Trophoblast cell (in vitro differentiated cells and primary cell): ENCODE measurements at regions not wholly inside any gene's neighbourhood (a gene's known extent, or its start where the extent isn't known, plus 50 kb on each side); places are given as distances from the start of the nearest gene placed in this dataset.

Source experiments
- DNase-seq, 2 donors: peaks; one replicate each; pipeline ENCODE4 v3.0.0-alpha.2; 2016
- H2AFZ ChIP-seq: 2 replicates; pipeline ENCODE4 v1.6.1; 2013; ENCODE audit warnings: low read length, moderate library complexity, mild to moderate bottlenecking; ENCODE audit not compliant: insufficient read depth, poor library complexity
- H2AK5ac ChIP-seq: 2 replicates; pipeline ENCODE4 v1.6.1; 2013; ENCODE audit warnings: mild to moderate bottlenecking, low read length
- H2BK120ac ChIP-seq: 2 replicates; pipeline ENCODE4 v1.6.1; 2013; ENCODE audit warnings: low read length, mild to moderate bottlenecking, moderate library complexity; ENCODE audit not compliant: insufficient read depth, poor library complexity
- H2BK12ac ChIP-seq: 2 replicates; pipeline ENCODE4 v1.6.1; 2013; ENCODE audit warnings: mild to moderate bottlenecking, low read length, moderate library complexity
- H2BK5ac ChIP-seq: 2 replicates; pipeline ENCODE4 v1.6.1; 2013; ENCODE audit warnings: low read length, low read depth, moderate library complexity, mild to moderate bottlenecking; ENCODE audit not compliant: poor library complexity
- H3K14ac ChIP-seq: 2 replicates; pipeline ENCODE4 v1.6.1; 2013; ENCODE audit warnings: mild to moderate bottlenecking, low read length
- H3K18ac ChIP-seq: 2 replicates; pipeline ENCODE4 v1.6.1; 2013; ENCODE audit warnings: mild to moderate bottlenecking, low read length
- H3K23ac ChIP-seq: 2 replicates; pipeline ENCODE4 v1.6.1; 2013; ENCODE audit warnings: low read length
- H3K27ac ChIP-seq: 2 replicates; pipeline ENCODE4 v1.5.1; 2013; ENCODE audit warnings: low read depth, mild to moderate bottlenecking, inconsistent platforms, low read length, moderate library complexity
- H3K27me3 ChIP-seq: 2 replicates; pipeline ENCODE4 v1.6.1; 2013; ENCODE audit warnings: inconsistent platforms, mild to moderate bottlenecking, low read length, moderate library complexity; ENCODE audit not compliant: insufficient read depth
- H3K36me3 ChIP-seq, 2 experiments: 1 replicate in 1 of 2; 2 replicates in 1 of 2; pipeline ENCODE4 v1.6.1; 2013; ENCODE audit warnings: low read length in 2 of 2, mild to moderate bottlenecking in 2 of 2, moderate library complexity in 1 of 2; ENCODE audit not compliant: insufficient read depth in 2 of 2, control insufficient read depth in 1 of 2
- H3K4ac ChIP-seq: 2 replicates; pipeline ENCODE4 v1.6.1; 2013; ENCODE audit warnings: low read depth, mild to moderate bottlenecking, low read length, moderate library complexity
- H3K4me1 ChIP-seq, 2 experiments: 1 replicate in 1 of 2; 2 replicates in 1 of 2; pipeline ENCODE4 v1.6.1; 2013; ENCODE audit warnings: low read length in 2 of 2, mild to moderate bottlenecking in 2 of 2, moderate library complexity in 1 of 2; ENCODE audit not compliant: insufficient read depth in 2 of 2, control insufficient read depth in 1 of 2
- H3K4me2 ChIP-seq: 2 replicates; pipeline ENCODE4 v1.6.1; 2013; ENCODE audit warnings: inconsistent platforms, mild to moderate bottlenecking, low read length, moderate library complexity
- H3K4me3 ChIP-seq: 2 replicates; pipeline ENCODE4 v1.5.1; 2013; ENCODE audit warnings: mild to moderate bottlenecking, low read depth, low read length, inconsistent platforms
- H3K79me1 ChIP-seq: one replicate; pipeline ENCODE4 v1.6.1; 2013; ENCODE audit warnings: low read length
- H3K79me2 ChIP-seq: 2 replicates; pipeline ENCODE4 v1.6.1; 2013; ENCODE audit warnings: low read length, mild to moderate bottlenecking; ENCODE audit not compliant: control insufficient read depth, insufficient read depth, poor library complexity
- H3K9ac ChIP-seq: 2 replicates; pipeline ENCODE4 v1.6.1; 2013; ENCODE audit warnings: mild to moderate bottlenecking, low read length
- H3K9me3 ChIP-seq: 2 replicates; pipeline ENCODE4 v1.6.1; 2013; ENCODE audit warnings: low read depth, mild to moderate bottlenecking, control low read depth, inconsistent platforms, low read length; ENCODE audit not compliant: insufficient read depth
- H4K12ac ChIP-seq: 2 replicates; pipeline ENCODE4 v1.6.1; 2013; ENCODE audit warnings: low read depth, mild to moderate bottlenecking, low read length, moderate library complexity
- H4K8ac ChIP-seq: 2 replicates; pipeline ENCODE4 v1.6.1; 2013; ENCODE audit warnings: low read depth, mild to moderate bottlenecking, low read length, moderate library complexity
- H4K91ac ChIP-seq: one replicate; pipeline ENCODE4 v1.6.1; 2013; ENCODE audit warnings: low read depth, mild to moderate bottlenecking, low read length, moderate library complexity
- WGBS: extraction: QIAGEN DNeasy Blood & Tissue Kit; methylation state at CpG from one replicate; pipeline ENCODE4 v1.1.7; 2013; ENCODE audit warnings: missing lambda C conversion rate; ENCODE audit not compliant: insufficient read length, insufficient coverage; ENCODE audit errors: extremely low coverage; 5-methylcytosine and 5-hydroxymethylcytosine counted together

GRCh38 chr6:146980900-146981329, 223.3 kb upstream of the STXBP5 start:
- Histone ChIP-seq H3K36me3 (no peaks in the 10 kb centered on the region), H3K4me1 (peaks cover 3 to 4% of the 10 kb centered on the region in 2 experiments), H3K4me2 (no peak overlapping the region), H3K79me2 (no peaks in the 10 kb centered on the region), H2BK5ac (no peak overlapping the region), H4K91ac (no peak overlapping the region), H4K8ac (no peak overlapping the region), H3K79me1 (peaks cover 4% of the 10 kb centered on the region), H2BK12ac (no peak overlapping the region), H3K18ac (no peak overlapping the region), H2AFZ (no peak overlapping the region), H3K23ac (no peak overlapping the region), H4K12ac (no peak overlapping the region), H2BK120ac (no peak overlapping the region), H3K27ac (no peak overlapping the region), H3K9me3 (no peaks in the 10 kb centered on the region), H3K9ac (no peak overlapping the region), H3K14ac (no peak overlapping the region), H2AK5ac (no peak overlapping the region), H3K27me3 (no peaks in the 10 kb centered on the region), H3K4ac (no peak overlapping the region), H3K4me3 (no peak overlapping the region)
- DNase-seq: no peak
- WGBS: no CpG with 5 or more reads among the region's 4 CpGs

DNA sequence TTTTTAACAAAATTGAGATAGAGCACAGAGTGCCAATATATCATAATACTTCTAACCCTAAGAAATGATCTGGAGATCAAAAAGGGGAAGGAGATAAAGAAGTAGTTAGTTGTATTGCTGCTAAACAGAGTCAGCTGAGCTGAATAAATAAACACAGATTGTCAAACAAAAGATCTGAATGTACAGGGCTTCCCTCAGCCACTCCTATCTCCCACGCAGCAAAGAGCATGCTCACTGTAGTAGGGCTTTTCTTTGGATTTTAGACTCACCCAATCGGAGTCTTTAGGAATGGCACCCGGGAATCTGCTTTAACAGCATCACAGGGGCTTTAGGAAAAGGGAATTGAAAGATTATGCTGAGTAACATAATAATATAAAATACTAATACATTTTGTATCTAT, 222.2 kb upstream of the STXBP5 start:
- H3K36me3 ChIP-seq: no peaks in the 10 kb centered on the region
- no peak overlapping the region for H4K91ac ChIP-seq
- no peak overlapping the region for H3K4me3 ChIP-seq
- H3K79me2 ChIP-seq: no peaks in the 10 kb centered on the region
- no peak overlapping the region for H3K9ac ChIP-seq
- H3K4me2 ChIP-seq: no peak overlapping the region
- H3K14ac ChIP-seq: no peak overlapping the region
- H4K8ac ChIP-seq: no peak overlapping the region
- H2BK5ac ChIP-seq: no peak overlapping the region
- no peaks in the 10 kb centered on the region for H3K27me3 ChIP-seq
- DNase-seq: no peak
- no CpG with 5 or more reads among the region's 3 CpGs for WGBS
- no peak overlapping the region for H3K27ac ChIP-seq
- no peak overlapping the region for H2AK5ac ChIP-seq
- H3K4ac ChIP-seq: no peak overlapping the region
- H2BK12ac ChIP-seq: no peak overlapping the region
- H3K4me1 ChIP-seq: peaks cover 3 to 4% of the 10 kb centered on the region in 2 experiments
- H3K18ac ChIP-seq: no peak overlapping the region
- H3K23ac ChIP-seq: no peak overlapping the region
- no peak overlapping the region for H4K12ac ChIP-seq
- H2BK120ac ChIP-seq: no peak overlapping the region
- no peak overlapping the region for H2AFZ ChIP-seq
- no peaks in the 10 kb centered on the region for H3K9me3 ChIP-seq
- peaks cover 4% of the 10 kb centered on the region for H3K79me1 ChIP-seq

GRCh38 chr6:146984251-146984924, 219.8 kb upstream of the STXBP5 start:
- H2AK5ac ChIP-seq: peak overlapping the region; percentile 91
- H2BK120ac ChIP-seq: peak overlapping the region; percentile 73
- peak overlapping the region; percentile 45 for H3K14ac ChIP-seq
- H3K4me2 ChIP-seq: no peak overlapping the region
- no peaks in the 10 kb centered on the region for H3K27me3 ChIP-seq
- peak overlapping the region; percentile 56 for H4K91ac ChIP-seq
- no CpG with 5 or more reads among the region's 11 CpGs for WGBS
- DNase-seq: peak in 1 of 2 donors; percentile 26
- no peaks in the 10 kb centered on the region for H3K36me3 ChIP-seq
- H4K12ac ChIP-seq: peak overlapping the region; percentile 72
- H2BK12ac ChIP-seq: peak overlapping the region; percentile 90
- peak overlapping the region; percentile 62 for H4K8ac ChIP-seq
- no peaks in the 10 kb centered on the region for H3K79me2 ChIP-seq
- H3K79me1 ChIP-seq: peaks cover 4% of the 10 kb centered on the region
- H3K9me3 ChIP-seq: no peaks in the 10 kb centered on the region
- H3K9ac ChIP-seq: no peak overlapping the region
- H3K4me1 ChIP-seq: peaks cover 3 to 4% of the 10 kb centered on the region in 2 experiments
- H3K23ac ChIP-seq: no peak overlapping the region
- no peak overlapping the region for H2AFZ ChIP-seq
- H3K18ac ChIP-seq: no peak overlapping the region
- no peak overlapping the region for H3K4me3 ChIP-seq
- H3K27ac ChIP-seq: no peak overlapping the region
- no peak overlapping the region for H3K4ac ChIP-seq
- peak overlapping the region; percentile 53 for H2BK5ac ChIP-seq

DNA sequence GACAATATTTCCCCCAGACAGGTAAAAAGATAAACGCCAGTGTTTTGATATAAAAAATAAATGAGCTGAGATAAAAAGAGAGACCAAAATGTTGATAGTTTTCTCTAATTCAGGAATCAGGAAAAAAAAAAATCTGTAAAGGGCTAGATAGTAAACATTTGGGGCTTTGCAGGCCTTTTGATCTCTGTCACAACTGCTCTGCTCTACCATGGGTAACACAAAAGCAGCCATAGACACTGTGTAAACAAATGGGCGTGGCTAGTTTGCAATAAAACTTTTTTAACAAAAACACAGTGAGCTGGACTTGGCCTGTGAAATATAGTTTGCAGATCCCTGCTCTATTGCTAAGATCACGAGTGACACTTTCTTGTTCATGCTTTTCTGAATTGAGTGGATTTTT, 219.1 kb upstream of the STXBP5 start:
- Histone ChIP-seq H2BK12ac (no peak overlapping the region), H3K9ac (no peak overlapping the region), H4K12ac (no peak overlapping the region), H3K9me3 (no peaks in the 10 kb centered on the region), H3K4me2 (no peak overlapping the region), H2BK5ac (no peak overlapping the region), H3K4ac (no peak overlapping the region), H3K79me2 (no peaks in the 10 kb centered on the region), H3K27me3 (no peaks in the 10 kb centered on the region), H4K91ac (no peak overlapping the region), H3K18ac (no peak overlapping the region), H3K79me1 (peaks cover 4% of the 10 kb centered on the region), H3K14ac (no peak overlapping the region), H3K4me1 (peaks cover 3 to 4% of the 10 kb centered on the region in 2 experiments), H2AFZ (no peak overlapping the region), H3K36me3 (no peaks in the 10 kb centered on the region), H3K23ac (no peak overlapping the region), H3K27ac (no peak overlapping the region), H2BK120ac (no peak overlapping the region), H3K4me3 (no peak overlapping the region), H4K8ac (no peak overlapping the region), H2AK5ac (no peak overlapping the region)
- DNase-seq: no peak
- no CpG with 5 or more reads among the region's 3 CpGs for WGBS
